B cell (primary cell): ENCODE measurements at regions not wholly inside any gene's neighbourhood (a gene's known extent, or its start where the extent isn't known, plus 50 kb on each side); places are given as distances from the start of the nearest gene placed in this dataset.
"Not testable (repeated sequence)": the region's sequence is repeated elsewhere in the genome, so short reads cannot be mapped to it uniquely, and the experiment has no call there.

Experiments
- ATAC-seq: fragments of 200-7000 bp; cut with Tn5 transposase; one replicate; pipeline ENCODE4 v1.10.0; 2021; ENCODE audit warnings: low read depth, mild to moderate bottlenecking, moderate number of reproducible peaks, moderate library complexity
- CTCF ChIA-PET: fragments of 350-600 bp; sonication (Branson Sonifier 250); formaldehyde crosslinking; loops from one replicate; lab custom pipeline; 2021; ENCODE audit warnings: antibody characterized with exemption, inconsistent platforms; lab: Charles Lee
- POLR2A ChIA-PET: fragments of 350-600 bp; sonication (Branson Sonifier 250); formaldehyde crosslinking; loops from one replicate; lab custom pipeline; 2021; ENCODE audit warnings: antibody characterized with exemption; lab: Charles Lee
- DNase-seq: peaks from one replicate; pipeline ENCODE4 v3.0.0; 2013
- H2AFZ ChIP-seq: 2 replicates; pipeline ENCODE4 v1.6.1; 2012; ENCODE audit warnings: mild to moderate bottlenecking, low read depth, low read length; ENCODE audit not compliant: insufficient read depth, poor library complexity, severe bottlenecking
- H3K27ac ChIP-seq, 2 donors: 1 replicate in 1 of 2; 2 replicates in 1 of 2; pipeline ENCODE4 v1.5.1; 2012 to 2013; ENCODE audit warnings: low read length in 2 of 2, mild to moderate bottlenecking in 2 of 2, moderate library complexity in 1 of 2
- H3K27me3 ChIP-seq, 4 experiments: fragments of 200-600 bp in 1 of 4; sonication (generic) in 1 of 4; replicated peaks in 1 of 4; 1 replicate in 2 of 4; 2 replicates in 2 of 4; pipeline versions ENCODE4 v1.6.1 to v1.7.0; 2013 to 2016; ENCODE audit warnings: low read length in 3 of 4, mild to moderate bottlenecking in 2 of 4, mixed read lengths in 1 of 4, moderate library complexity in 1 of 4; ENCODE audit not compliant: insufficient read depth in 4 of 4, control insufficient read depth in 3 of 4; ENCODE audit errors: control extremely low read depth in 1 of 4
- H3K36me3 ChIP-seq, 2 experiments: replicated peaks in 1 of 2; 1 replicate in 1 of 2; 2 replicates in 1 of 2; pipeline versions ENCODE4 v1.6.1 to v1.7.1; 2013; ENCODE audit warnings: low read length in 1 of 2; ENCODE audit not compliant: insufficient read depth in 2 of 2, control insufficient read depth in 1 of 2; ENCODE audit errors: control extremely low read depth in 1 of 2, extremely low read depth in 1 of 2
- H3K4me1 ChIP-seq, 2 donors: fragments of 200-600 bp in 1 of 2; sonication (generic) in 1 of 2; 1 replicate in 1 of 2; 2 replicates in 1 of 2; pipeline versions ENCODE4 v1.5.1 to v1.6.1; 2013 to 2017; ENCODE audit warnings: low read length in 2 of 2; ENCODE audit not compliant: control insufficient read depth in 2 of 2, insufficient read depth in 2 of 2
- H3K4me2 ChIP-seq: replicated peaks from 2 replicates; pipeline ENCODE3; 2012; ENCODE audit warnings: mild to moderate bottlenecking, low read depth, low read length; ENCODE audit not compliant: poor library complexity, severe bottlenecking
- H3K4me3 ChIP-seq, 5 experiments: fragments of 200-600 bp in 1 of 5; sonication (generic) in 1 of 5; 1 replicate in 3 of 5; 2 replicates in 2 of 5; pipeline versions ENCODE4 v1.5.1 to v1.7.0; 2011 to 2016; ENCODE audit warnings: low read length in 4 of 5, mild to moderate bottlenecking in 4 of 5, low read depth in 2 of 5, control low read depth in 1 of 5, moderate library complexity in 1 of 5; ENCODE audit not compliant: insufficient read depth in 1 of 5; ENCODE audit errors: control extremely low read depth in 1 of 5, extremely low read depth in 1 of 5
- H3K79me2 ChIP-seq: fragments of 200-600 bp; sonication (generic); one replicate; pipeline ENCODE4 v1.6.0; 2016; ENCODE audit warnings: low read length; ENCODE audit not compliant: control insufficient read depth, insufficient read depth
- H3K9ac ChIP-seq: fragments of 200-600 bp; sonication (generic); 2 replicates; pipeline ENCODE4 v1.6.1; 2017; ENCODE audit warnings: mild to moderate bottlenecking, low read length, moderate library complexity
- H3K9me3 ChIP-seq, 3 donors: one replicate each; pipeline versions ENCODE4 v1.6.1 to v1.7.1; 2013; ENCODE audit warnings: low read length in 2 of 3; ENCODE audit not compliant: control insufficient read depth in 2 of 3, insufficient read depth in 1 of 3; ENCODE audit errors: control extremely low read depth in 1 of 3
- H4K20me1 ChIP-seq: 2 replicates; pipeline ENCODE4 v1.6.0; 2012; ENCODE audit warnings: mild to moderate bottlenecking, low read length; ENCODE audit not compliant: insufficient read depth, control insufficient read depth, poor library complexity, severe bottlenecking
- H3K27ac Mint-ChIP-seq: one replicate; pipeline ENCODE4 v1.8.0; 2021; ENCODE audit warnings: mixed read lengths
- H3K27me3 Mint-ChIP-seq: one replicate; pipeline ENCODE4 v1.8.0; 2021; ENCODE audit warnings: mixed read lengths
- H3K4me1 Mint-ChIP-seq: one replicate; pipeline ENCODE4 v1.8.0; 2021; ENCODE audit warnings: mixed read lengths
- H3K4me3 Mint-ChIP-seq: one replicate; pipeline ENCODE4 v1.8.0; 2021; ENCODE audit warnings: mixed read lengths
- H3K9me3 Mint-ChIP-seq: one replicate; pipeline ENCODE4 v1.8.0; 2022; ENCODE audit warnings: mixed read lengths; ENCODE audit not compliant: insufficient read depth
- EZH2 ChIP-seq: IDR thresholded peaks from 2 replicates; pipeline ENCODE4 v1.6.1; 2012; ENCODE audit warnings: borderline replicate concordance, low read depth, mild to moderate bottlenecking, moderate library complexity, low read length; ENCODE audit not compliant: insufficient read depth, poor library complexity, severe bottlenecking
- WGBS: methylation state at CpG from one replicate; pipeline ENCODE4 v1.1.5; 2013; ENCODE audit warnings: missing lambda C conversion rate; ENCODE audit not compliant: insufficient coverage; 5-methylcytosine and 5-hydroxymethylcytosine counted together
- intact Hi-C: fragments of 100-400 bp; cut with micrococcal nuclease; formaldehyde crosslinking; loops from one replicate; pipeline ENCODE4 v1.10.0; 2022
- TF ChIP-seq, protein P1 (sequence below): fragments of 200-600 bp; IDR thresholded peaks from one replicate; pipeline ENCODE4 v1.8.0; 2022; ENCODE audit warnings: antibody characterized with exemption, mild to moderate bottlenecking

DNA sequence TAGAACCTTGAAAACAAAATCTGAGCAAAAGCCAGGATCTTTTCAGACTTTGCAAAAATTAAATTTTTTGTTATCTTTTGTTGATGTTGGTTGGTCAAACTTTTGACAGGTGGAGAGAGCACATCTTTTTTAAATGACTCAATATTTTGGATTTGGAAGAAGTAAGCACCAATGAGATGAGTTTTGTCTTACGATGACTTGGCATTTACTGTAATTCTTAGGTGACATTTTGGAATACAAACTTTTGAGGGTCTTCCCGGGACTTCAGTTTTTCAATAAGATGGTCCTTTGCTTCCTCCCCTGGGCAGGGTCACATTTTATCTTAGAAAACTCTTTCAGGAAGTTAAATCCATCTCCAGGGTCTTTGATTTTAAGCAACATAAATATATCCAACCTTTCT, 423.9 kb downstream of the HS3ST3B1 start:
- Histone ChIP-seq H3K27me3 (no peaks in the 10 kb centered on the region), H3K79me2 (no peaks in the 10 kb centered on the region), H3K4me1 (no peaks in the 10 kb centered on the region), H4K20me1 (no peaks in the 10 kb centered on the region), H2AFZ (no peak overlapping the region), H3K4me3 (no peak overlapping the region), H3K36me3 (no peaks in the 10 kb centered on the region), H3K4me2 (no peak overlapping the region), H3K9me3 (peaks cover 1 to 4% (median 3%) of the 10 kb centered on the region in 3 donors), H3K9ac (no peak overlapping the region), H3K27ac (no peak overlapping the region)
- POLR2A ChIA-PET: no interaction called here
- intact Hi-C loops: no loop called here
- TF ChIP-seq EZH2: no peak
- TF ChIP-seq, protein P1, sequence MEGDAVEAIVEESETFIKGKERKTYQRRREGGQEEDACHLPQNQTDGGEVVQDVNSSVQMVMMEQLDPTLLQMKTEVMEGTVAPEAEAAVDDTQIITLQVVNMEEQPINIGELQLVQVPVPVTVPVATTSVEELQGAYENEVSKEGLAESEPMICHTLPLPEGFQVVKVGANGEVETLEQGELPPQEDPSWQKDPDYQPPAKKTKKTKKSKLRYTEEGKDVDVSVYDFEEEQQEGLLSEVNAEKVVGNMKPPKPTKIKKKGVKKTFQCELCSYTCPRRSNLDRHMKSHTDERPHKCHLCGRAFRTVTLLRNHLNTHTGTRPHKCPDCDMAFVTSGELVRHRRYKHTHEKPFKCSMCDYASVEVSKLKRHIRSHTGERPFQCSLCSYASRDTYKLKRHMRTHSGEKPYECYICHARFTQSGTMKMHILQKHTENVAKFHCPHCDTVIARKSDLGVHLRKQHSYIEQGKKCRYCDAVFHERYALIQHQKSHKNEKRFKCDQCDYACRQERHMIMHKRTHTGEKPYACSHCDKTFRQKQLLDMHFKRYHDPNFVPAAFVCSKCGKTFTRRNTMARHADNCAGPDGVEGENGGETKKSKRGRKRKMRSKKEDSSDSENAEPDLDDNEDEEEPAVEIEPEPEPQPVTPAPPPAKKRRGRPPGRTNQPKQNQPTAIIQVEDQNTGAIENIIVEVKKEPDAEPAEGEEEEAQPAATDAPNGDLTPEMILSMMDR: no peak
- WGBS: 100% methylated on average over 2 of the region's 2 CpGs
- H3K27me3 Mint-ChIP-seq: peaks cover 5% of the 10 kb centered on the region
- H3K9me3 Mint-ChIP-seq: peaks cover 5% of the 10 kb centered on the region
- H3K4me1 Mint-ChIP-seq: no peaks in the 10 kb centered on the region
- no peak overlapping the region for H3K4me3 Mint-ChIP-seq
- no peak for DNase-seq
- no peak for ATAC-seq
- CTCF ChIA-PET: no interaction called here
- no peak overlapping the region for H3K27ac Mint-ChIP-seq

DNA sequence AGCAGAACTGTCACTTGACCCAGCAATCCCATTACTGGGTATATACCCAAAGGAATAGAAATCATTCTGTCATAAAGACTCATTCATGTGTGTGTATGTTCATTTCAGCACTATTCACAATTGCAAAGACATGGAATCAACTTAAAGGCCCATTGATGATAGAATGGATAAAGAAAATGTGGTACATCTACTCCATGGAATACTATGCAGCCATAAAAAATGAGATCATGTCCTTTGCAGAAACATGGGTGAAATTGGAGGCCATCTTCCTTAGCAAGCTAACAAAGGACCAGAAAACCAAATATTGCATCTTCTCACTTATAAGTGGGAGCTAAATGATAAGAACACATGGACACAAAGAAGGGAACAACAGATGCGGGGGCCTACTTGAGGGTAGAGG, 422.5 kb downstream of the HS3ST3B1 start:
- POLR2A ChIA-PET, H3K9me3 Mint-ChIP-seq, H3K4me1 ChIP-seq, H3K79me2 ChIP-seq, H2AFZ ChIP-seq, H3K27me3 ChIP-seq, H4K20me1 ChIP-seq, H3K4me1 Mint-ChIP-seq, H3K9me3 ChIP-seq, H3K4me3 ChIP-seq, ATAC-seq, DNase-seq, H3K4me3 Mint-ChIP-seq, H3K9ac ChIP-seq, H3K36me3 ChIP-seq, H3K27ac Mint-ChIP-seq, H3K4me2 ChIP-seq, CTCF ChIA-PET, intact Hi-C loops, H3K27ac ChIP-seq: not testable (repeated sequence)
- no CpG with 5 or more reads among the region's 1 CpG for WGBS
- peaks cover 12% of the 10 kb centered on the region for H3K27me3 Mint-ChIP-seq
